Medulla oblongata (tissue), 1 donor: ENCODE measurements at regions not wholly inside any gene's neighbourhood (a gene's known extent, or its start where the extent isn't known, plus 50 kb on each side); places are given as distances from the start of the nearest gene placed in this dataset.

Experiments used
- DNase-seq: peaks from one replicate; pipeline ENCODE4 v3.0.0-alpha.2; 2015; ENCODE audit errors: extremely low spot score

DNA sequence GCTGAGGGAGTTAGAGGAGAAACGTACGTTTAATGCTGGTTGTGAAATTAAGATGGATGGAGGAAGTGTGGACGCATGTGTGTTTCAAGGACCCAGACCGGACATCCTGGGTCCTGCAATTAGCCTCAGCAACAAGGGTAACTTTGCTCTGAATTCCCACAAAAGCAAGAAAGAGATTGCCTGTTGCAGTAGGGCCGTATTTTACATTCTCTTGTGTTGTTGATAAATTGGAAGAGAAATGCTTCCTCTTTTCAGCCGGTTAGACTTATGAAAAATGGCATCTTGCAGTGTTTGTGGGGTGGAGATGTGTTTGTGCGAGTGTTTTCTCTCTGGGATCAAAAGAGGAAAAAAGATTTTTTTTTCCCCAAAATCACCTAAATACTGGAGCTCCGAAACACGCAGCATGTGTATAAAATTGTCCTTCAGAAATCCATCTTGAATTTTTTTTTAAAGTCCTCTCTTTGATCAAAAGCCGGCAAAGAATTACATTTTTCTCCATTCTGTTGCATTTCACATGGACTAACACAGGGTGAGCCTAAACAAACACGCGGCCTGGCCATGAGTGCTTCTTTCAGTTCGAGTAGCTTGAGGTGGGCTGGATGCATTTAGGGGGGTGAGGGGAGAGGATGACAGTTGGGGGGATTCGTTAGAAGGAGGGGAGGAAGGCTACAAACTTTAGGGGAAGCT, 251.6 kb downstream of the C16orf95 start:
- DNase-seq, result no peak

- no peak for DNase-seq
Measured at GRCh38 chr16:87066133-87067002, 250.8 kb downstream of the C16orf95 start.

DNA sequence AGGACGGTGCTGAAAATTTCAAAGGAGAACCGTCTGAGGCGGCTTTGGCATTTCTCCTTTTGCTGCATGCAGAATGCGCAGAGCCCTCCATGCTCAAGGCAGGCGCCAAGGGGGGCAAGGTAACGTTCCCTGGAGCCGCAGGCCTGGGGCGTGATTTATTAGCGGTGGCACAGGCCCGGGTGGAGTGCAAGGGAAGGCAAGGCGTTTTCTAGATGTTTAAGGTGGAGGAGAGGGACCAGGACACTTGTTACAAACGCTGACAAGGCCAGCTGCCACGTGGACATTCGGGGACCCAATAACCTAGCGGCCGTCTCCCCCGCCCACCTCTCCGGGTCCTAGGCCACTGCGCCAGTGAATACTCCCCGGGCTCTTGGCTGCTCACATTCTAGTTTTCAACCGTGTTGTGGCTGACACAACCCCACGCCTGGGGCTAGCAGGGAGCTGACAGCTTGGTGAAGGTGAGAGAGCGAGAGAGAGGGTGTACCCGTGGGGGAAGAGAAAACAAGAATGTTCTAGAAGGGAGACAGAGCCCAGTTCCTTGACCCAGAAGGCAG, 250.1 kb downstream of the C16orf95 start:
- no peak for DNase-seq

- no peak for DNase-seq
Measured at GRCh38 chr16:87067836-87068761, 249.1 kb downstream of the C16orf95 start.

DNA sequence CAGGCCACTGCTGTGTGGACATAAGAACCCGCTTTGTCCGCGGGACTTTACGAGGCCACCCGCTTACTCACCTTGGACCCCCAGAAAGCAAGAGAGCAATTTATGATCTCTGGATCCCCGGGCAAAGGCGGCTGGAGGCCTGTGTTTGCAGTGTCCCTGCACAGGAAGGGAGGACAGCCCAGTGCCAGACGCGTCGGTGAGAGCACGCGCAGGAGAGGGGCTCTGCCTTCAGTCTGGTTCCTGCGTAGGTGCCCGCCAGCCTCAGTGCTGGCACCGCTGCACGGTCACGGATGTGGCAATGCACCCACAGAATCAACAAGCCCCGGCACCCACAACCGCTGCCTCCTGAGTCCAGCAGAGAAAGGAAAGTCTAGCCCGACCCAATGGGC, 248.4 kb downstream of the C16orf95 start:
- no peak for DNase-seq

- DNase-seq, result no peak
Measured at GRCh38 chr16:87070657-87071056, 246.5 kb downstream of the C16orf95 start.

DNA sequence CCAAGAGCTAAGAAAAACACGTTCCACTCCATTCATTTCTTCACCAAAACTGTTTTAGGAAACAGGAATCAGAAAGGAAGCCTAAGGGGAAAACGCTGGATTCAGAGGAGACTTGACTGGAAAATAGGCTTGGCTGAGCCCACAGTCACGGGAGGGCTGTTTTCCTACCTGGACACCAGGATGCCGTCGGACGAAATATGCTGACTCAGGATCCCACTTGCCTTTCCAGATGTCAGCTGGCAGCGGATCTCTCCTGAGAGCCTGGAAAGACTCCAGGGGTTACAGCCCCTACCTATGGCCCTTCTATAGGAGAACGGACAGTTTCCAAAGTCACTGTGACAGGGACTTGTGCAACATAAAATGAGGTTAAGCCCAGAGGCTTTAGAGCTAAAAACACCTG, 245.1 kb downstream of the C16orf95 start:
- no peak for DNase-seq

DNA sequence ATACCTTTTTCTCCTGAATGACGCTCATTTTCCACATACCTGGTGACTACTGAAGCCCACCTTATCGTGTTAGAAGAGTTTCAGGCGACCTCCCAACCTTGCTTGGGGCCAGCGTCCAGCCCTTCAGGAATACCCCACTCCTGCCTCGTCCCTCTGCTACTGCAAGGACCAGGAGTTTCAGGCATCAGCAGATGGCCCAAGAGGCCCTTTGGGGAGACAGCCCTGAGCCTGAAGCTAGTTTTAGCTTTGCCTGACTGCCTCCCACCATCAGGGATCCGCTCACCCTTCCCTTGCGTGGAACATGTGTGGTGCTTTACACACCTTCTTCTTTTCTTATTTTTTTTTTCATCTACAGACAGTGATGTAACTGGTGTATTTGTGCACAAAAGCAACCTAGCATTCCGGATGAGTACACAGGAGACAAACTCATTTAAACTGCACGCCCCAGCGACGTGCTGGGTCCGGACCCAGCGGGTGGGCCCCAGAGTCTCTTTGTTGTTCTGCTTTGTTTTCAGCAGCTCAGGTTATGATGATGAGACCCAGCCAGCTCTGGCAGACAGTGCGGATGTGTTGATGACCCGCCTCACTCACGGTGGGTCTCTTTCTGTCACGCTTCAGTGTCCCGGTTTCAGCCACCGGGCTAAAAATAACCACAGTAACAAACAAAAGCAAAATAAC, 242.4 kb downstream of the C16orf95 start:
- no peak for DNase-seq

- DNase-seq, result no peak
Measured at GRCh38 chr16:87075319-87075860, 241.8 kb downstream of the C16orf95 start.

GRCh38 chr16:87076331-87076949, 240.8 kb downstream of the C16orf95 start:
- no peak for DNase-seq

DNA sequence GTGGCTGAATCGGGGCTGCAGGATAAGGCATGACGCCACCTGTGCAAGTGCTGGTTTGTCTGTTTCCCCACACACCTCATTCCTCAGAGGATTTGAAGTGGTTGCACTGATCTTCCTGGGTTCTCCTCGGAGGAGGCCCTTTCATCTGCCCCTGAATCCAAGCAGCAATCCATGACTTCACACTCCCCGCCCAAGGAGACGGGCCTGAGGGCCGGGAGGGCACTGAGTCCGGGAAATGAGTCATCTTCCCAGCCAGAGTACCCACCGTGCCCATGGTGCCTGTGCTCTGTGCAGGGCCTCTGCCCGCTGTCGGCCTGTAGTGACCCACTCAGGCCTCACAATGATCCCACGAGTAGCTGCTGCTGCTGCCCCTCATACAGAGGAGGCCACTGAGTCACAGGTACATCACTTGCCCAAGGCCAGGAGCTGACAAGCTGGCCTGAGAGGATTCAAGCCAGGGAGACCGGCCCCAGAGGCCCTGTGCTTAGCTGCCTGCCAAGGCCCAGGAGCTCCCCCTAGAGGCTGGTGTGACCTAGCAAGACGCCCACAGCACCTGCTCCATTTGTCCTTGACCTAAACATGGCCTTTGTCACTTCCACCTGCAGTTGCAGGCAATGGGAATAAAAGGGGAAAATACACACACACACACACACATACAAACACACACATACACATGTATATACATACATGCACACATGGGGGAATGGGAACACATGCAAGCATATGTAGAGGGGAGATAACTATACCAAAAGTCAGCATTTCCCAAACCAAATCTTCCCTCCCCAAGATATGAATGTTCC, 240.0 kb downstream of the C16orf95 start:
- peak; percentile 29 for DNase-seq

- no peak for DNase-seq
Measured at GRCh38 chr16:87077750-87078127, 239.5 kb downstream of the C16orf95 start.

DNA sequence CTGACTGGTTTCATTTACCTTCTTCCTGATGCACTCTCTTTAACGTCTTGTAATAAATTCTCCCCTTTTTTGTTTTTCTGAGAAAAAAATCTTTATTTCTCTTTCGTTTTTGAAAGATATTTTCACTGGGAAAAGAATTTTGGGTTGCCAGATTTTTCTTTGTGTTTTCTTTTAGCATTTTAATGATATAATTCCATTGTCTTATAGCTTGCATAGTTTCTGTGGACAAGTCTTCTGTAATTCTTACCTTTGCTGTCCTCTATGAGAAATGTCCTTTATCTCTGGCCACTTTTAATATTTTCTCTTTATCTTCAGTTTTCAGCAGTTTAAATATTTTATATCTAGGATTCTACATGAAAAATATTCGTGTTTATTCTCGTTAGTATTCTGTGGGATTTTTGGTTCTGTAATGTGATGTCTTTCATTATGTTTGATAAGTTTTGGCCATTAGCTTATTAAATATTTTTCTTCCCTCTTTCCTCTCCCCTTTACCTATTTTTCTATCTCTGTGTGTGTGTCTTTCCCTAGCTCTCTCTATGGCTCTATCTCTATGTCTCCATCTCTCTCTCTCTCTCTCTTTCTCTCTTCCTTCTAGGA, 236.5 kb downstream of the C16orf95 start:
- DNase-seq, result no peak

DNA sequence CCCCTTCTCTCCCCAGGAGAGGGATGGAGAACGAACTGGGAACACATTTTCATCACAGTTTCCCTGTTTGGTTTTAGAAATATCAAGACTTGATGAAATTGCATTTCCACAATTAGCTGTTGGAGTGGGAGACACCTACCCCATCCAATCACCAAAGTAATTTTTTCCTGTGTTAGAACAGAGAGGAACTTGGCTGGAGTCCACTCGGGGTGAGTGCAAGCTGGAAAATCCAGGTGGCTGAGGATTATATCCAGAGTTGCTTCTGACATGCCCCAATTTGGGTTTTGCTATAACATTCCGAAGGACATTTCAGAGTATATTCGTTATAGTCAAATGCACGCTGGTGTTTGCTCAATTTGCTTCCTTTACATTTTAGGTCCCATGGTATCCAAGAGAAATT, 231.8 kb downstream of the C16orf95 start:
- DNase-seq, result no peak

DNA sequence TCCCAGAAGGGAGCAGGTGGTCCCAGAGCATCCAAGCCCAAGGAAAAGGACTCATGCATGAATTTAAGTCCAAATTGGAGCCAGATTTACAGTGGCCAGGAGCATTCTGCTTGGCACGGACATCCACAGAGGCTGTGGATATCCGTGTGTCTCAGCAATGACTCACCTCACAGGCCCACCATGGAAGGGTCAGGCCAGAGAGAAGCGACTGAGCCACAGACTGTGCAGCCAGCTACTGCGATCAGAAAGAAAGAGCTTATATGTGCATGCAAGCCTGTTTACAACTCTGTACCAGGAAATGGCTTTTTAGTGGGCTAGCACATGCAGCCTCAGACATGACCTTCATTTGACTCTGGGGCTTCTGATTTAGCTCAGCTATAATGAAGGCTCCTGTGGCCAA, 231.0 kb downstream of the C16orf95 start:
- no peak for DNase-seq

GRCh38 chr16:87086575-87086974, 230.6 kb downstream of the C16orf95 start:
- no peak for DNase-seq

DNA sequence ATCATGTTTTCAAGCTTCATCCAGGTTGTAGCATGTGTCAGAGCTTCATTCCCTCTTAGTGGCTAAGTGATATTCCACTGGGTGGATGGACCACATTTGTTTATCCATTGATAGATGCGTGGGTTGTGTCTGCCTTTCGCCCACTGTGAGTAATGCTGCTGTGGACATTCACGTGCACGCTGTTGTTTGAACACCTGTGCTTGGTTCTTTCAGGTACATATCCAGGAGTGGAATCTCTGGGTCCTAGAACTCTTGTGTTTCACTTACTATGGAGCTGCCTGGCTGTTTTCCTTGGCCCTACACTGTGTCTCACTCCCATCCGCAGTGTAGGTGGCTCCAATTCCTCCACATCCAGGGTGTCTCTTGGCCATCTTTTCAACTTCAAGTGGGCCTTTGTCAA, 224.2 kb downstream of the C16orf95 start:
- no peak for DNase-seq

- DNase-seq, result no peak
Measured at GRCh38 chr16:87093804-87094555, 223.2 kb downstream of the C16orf95 start.

- DNase-seq, result no peak
Measured at GRCh38 chr16:87094556-87094865, 222.7 kb downstream of the C16orf95 start.
